GM13977 (cell line): ENCODE measurements at regions not wholly inside any gene's neighbourhood (a gene's known extent, or its start where the extent isn't known, plus 50 kb on each side); places are given as distances from the start of the nearest gene placed in this dataset.

ENCODE experiments used
- DNase-seq: peaks from one replicate; pipeline ENCODE4 v3.0.0; 2012; ENCODE audit warnings: low spot score
- in situ Hi-C: fragments of 300-500 bp; cut with MboI; formaldehyde crosslinking; loops from one replicate; pipeline ENCODE4 v1.12.0; 2022; ENCODE audit warnings: low sequenced_read_pairs, low pct_unique_long_range_greater_than_20kb, mixed read lengths, inconsistent platforms; ENCODE audit not compliant: unreplicated experiment
- TF ChIP-seq, protein P1 (sequence below): IDR thresholded peaks from 2 replicates; pipeline ENCODE4 v1.5.1; 2012; ENCODE audit warnings: mild to moderate bottlenecking, control low read depth; ENCODE audit not compliant: insufficient read depth; ENCODE audit errors: extremely low read depth, missing control alignments

DNA sequence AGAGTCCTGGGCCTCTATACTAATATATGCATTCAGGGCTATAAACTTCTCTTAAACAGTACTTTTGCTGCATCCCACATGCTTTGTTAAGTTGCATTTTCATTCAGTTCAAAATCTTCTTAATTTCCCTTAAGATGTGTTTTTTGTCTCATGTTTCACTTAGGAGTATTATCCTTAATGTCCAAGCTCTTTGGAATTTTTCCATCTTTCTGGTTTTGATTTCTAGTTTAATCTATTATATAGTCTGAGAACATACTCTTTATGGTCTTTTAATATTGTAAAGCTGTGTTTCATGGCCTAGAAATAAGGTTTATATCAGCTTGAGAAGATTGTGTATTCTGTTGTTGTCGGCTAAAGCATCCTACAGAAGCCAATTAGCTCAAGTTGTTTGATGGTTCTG is 1041.8 kb downstream of the PLA2G4A start:
- no peak for DNase-seq
- TF ChIP-seq, protein P1, sequence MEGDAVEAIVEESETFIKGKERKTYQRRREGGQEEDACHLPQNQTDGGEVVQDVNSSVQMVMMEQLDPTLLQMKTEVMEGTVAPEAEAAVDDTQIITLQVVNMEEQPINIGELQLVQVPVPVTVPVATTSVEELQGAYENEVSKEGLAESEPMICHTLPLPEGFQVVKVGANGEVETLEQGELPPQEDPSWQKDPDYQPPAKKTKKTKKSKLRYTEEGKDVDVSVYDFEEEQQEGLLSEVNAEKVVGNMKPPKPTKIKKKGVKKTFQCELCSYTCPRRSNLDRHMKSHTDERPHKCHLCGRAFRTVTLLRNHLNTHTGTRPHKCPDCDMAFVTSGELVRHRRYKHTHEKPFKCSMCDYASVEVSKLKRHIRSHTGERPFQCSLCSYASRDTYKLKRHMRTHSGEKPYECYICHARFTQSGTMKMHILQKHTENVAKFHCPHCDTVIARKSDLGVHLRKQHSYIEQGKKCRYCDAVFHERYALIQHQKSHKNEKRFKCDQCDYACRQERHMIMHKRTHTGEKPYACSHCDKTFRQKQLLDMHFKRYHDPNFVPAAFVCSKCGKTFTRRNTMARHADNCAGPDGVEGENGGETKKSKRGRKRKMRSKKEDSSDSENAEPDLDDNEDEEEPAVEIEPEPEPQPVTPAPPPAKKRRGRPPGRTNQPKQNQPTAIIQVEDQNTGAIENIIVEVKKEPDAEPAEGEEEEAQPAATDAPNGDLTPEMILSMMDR, result no peak
- in situ Hi-C loops, result no loop called here

DNA sequence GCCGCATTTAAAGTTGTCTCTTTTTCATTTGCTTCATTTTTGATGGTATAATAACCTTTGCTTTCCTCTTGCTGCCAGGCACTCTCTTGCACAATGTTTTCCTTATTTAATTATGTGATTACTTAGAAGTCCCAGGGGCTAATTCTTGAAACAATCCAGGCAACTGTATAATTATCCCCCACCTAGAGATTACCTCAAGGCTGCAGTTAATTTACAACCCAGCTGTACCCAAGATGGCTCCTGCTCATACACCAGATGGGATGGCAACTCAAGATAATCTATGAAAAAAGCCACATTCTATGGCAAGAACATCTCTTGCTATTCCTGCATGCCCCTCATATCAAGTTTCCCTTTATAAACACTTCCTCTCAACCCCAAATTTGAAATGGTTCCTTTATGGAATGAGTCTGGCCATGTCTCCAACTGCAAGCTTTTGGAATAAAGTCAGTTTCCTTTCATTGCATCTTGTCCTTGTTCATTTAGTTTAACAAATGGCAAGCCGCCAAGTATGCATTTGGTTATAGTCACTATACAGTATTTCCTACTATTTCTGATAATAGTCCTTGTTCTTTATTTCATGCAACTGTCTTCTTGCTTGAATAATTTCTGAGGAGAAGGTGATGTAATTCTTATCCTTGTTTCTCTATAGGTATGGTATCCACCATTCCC is 1042.6 kb downstream of the PLA2G4A start:
- TF ChIP-seq, protein P1, result no peak
- in situ Hi-C loops, result no loop called here
- no peak for DNase-seq

DNA sequence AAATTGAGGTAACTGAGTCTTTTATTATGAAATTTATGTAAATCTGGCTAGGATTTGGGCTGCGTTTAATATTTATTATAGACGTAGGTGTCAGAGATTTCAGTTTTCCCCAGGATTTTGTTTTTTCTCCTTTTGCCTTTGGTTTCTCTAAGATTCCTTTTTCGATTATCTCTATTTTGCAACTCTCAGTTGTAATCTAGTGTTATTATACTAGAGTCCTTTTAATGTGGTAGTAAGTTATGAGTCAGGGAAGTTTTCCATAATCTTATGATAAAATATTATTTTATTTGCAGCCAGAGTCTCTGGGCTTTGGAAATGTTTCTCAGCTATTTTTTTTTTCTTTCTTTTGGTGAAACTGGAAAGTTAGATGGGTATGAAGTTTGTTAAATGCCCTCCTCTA is 1043.8 kb downstream of the PLA2G4A start:
- in situ Hi-C loops, result no loop called here
- DNase-seq, result no peak
- TF ChIP-seq, protein P1, result no peak

DNA sequence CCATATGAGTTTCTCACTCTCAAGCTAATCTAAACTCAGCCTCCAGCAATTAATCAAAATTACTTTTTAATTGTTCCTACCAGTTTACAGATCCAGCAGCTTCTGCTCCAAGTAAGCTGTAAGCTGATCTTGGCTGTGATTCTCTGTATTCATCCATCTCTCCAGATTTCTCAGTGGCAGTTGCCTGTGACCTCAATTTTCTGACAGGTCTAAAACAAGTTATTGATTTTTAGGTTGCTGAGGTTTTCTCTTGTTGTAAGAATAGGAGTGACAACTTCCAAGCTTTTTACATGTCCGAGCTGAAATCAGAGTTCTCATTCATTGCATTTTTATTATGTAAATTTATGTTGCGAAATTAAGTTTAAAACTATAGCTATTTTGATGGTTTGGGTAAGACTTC is 1044.4 kb downstream of the PLA2G4A start:
- no peak for DNase-seq
- in situ Hi-C loops, result no loop called here
- TF ChIP-seq, protein P1, result no peak

DNA sequence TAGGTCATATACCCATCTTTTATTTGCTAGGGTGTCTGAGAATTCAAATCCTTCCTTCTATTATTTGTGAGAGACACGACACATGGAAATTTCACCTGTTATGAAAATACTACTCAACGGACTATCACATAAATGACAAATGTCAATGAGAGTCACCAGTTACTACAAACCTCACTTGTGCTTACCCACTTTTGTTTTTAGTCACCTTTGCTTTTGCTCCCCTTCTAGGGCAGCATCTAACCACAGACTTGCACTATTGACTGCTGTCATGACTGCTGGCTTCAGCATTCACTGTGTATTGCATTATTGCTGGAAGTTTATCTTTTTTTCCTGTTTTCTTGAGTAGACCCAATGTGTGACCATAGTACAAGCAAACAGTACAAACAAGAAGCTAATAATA is 1048.0 kb downstream of the PLA2G4A start:
- TF ChIP-seq, protein P1, result no peak
- in situ Hi-C loops, result no loop called here
- DNase-seq, result peak; percentile 9

DNA sequence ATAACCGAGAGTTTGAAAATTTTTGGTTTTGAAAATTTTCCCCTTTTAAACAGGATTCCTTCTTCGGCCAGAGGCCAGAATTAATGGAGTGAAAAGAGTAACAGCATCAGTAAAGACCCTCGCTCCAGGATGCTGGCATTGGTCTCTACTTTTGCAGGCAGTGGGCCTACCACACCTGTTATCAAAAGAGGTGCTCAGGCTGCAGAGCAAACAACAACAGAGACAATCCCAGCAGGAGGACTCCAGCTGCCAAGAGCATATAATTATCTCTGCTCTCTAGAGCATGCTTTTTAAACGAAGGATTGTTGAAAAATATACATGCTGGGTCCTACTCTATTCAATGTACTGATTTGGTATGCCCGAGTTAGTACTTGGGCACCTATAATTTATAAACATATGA is 1048.5 kb downstream of the PLA2G4A start:
- in situ Hi-C loops, result no loop called here
- DNase-seq, result no peak
- TF ChIP-seq, protein P1, result no peak

DNA sequence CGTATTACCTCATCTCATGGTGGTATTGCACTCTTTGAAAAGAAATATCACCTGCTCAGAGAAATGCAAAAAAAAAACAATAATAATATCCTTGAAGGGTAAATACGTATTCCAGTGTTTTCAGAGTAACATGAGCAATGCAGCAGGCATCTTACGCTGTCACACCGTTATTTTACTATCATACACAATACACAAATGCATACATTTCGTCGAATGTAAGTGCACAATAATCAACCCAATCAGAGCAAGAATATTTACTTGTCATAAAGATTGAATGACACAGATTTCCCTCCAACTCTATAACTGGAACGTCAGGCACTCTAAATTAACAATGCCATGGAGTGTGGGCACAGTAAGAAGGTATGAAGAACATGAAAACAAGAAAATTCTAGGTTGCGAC is 1050.1 kb downstream of the PLA2G4A start:
- in situ Hi-C loops, result no loop called here
- no peak for DNase-seq
- TF ChIP-seq, protein P1, result no peak
